HG03460 (cell line): ENCODE measurements at regions not wholly inside any gene's neighbourhood (a gene's known extent, or its start where the extent isn't known, plus 50 kb on each side); places are given as distances from the start of the nearest gene placed in this dataset.

ENCODE experiments used
- ATAC-seq: cut with Tn5 transposase; IDR thresholded peaks from one replicate; pipeline ENCODE4 v1.9.1; 2021; ENCODE audit not compliant: unreplicated experiment

DNA sequence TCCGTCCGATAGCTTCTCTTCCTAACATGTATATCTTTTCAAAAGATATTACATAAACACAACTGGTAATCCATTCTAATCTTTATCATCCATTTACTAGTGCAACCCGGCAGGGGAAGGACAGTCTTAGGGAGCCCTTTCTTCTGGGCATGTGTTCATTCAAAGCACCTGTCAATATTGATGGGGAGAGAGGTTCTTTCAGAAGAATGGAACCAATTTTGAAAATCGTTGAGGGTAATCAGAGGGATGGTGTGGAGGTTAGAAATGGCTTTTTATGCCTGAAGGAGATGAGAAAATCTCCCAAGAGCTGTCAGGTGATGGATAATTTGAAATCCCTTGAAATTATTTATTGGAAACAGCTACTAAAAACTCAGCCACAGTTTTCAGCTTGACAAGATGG is 561.9 kb upstream of the DCC start:
- no peak for ATAC-seq

DNA sequence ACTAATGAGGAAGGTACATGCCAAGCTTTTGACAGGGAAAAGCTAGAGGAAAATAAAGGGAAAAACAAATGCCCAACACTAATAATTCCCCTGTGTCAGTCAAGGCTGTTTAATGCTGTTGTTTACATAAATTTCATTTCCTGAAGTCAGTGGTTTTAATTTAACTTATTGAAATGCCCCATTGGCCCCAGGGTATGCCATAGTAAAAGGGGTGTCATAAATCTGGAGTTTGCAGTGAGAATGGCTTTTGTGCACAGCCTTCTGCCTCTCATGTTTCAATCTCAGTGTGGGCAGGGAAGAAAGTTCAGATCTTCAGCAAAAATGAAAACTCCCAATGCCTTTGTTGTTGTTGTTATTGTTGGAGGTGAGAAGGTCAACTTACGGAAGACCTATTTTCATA is 550.1 kb upstream of the DCC start:
- no peak for ATAC-seq

DNA sequence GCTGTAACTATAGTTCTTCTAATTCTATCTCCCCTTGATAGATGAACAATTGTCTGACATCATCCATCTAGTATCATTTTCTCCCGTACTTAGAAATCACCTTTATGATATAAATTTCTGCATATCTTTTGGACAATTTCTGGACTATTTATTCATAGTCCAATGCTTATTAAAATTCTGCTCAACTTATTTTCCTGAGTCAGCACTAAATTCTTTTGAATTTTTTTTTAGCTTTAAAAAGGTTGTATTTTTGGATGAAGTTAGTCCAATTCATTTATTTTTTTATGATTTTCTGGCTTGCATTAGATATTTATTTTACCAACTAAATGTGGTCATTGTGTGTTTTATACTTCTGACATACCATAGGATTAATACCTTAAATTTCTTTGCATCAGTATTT is 538.5 kb upstream of the DCC start:
- ATAC-seq = no peak

DNA sequence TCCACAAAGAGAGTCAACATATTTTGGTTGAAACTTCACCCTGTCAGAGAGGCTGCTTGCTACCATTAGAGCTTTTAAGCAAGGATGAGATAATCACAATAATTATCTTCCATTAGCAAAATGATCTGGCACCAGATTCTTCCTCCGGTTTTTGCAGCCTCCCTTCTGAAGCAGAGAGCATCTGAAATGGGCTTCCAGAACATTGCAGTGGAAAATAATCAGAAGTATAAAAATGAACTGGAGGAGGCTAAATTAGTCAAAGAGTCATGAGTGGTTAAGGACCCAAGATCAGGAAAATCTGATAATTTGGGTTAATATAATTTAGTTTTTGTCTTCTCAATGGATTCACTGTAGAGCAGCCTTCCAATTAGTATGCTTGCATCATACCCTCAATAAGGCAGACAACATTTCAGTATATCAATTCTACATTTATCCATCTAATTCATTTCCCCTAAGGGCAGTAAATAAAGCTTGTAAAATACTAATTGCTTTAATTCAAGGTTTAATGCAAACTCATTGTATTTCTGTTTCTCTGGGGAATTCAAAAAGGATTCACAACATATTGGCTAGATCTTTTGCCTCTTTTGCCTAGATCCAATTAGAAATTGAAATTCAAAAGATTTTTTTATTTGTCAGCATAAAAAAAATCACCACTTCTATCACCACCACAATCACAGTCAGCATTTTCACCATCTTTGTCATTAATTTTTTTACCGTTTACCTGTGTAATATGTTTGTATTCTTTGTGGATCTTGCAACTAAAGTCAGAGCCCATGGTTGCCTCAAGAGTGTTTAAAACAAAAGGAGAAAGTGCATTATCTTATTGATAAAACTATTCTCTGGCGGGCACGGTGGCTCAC is 537.2 kb upstream of the DCC start:
- no peak for ATAC-seq

DNA sequence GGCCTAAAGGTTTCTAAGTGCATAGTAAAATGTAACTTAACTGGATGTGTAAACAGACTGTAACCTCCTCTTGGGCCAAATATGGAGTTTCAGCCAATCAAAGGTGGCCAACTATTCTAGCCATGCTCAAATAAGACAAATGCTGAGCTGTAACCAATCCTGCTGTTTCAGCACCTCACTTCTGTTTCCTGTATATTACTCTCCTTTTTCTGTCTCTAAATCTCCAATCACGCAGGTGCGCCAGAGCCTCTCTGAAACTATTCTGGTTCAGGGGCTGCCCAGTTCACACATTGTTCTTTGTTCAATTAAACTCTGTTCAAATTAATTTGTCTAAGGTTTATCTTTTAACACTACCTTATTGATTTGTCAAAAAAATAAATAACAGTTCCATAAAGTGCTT is 532.7 kb upstream of the DCC start:
- ATAC-seq = no peak

DNA sequence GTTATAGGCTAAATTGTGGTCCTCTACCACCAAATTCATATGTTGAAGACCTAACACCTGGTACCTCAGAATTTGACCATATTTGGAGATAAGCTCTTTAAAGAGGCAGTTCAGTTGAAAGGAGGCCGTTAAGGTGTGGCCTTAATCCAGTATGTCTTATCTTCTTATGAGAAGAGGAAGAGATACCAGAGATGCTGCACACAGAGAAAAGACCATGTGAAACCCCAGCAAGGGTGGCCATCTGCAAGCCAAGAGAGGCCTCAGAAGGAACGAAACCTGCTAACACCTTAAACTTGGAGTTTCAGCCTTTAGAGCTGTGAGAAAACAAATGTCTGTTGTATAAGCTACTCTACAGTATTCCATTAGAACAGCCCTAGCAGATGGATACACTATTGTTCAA is 528.1 kb upstream of the DCC start:
- ATAC-seq = no peak

DNA sequence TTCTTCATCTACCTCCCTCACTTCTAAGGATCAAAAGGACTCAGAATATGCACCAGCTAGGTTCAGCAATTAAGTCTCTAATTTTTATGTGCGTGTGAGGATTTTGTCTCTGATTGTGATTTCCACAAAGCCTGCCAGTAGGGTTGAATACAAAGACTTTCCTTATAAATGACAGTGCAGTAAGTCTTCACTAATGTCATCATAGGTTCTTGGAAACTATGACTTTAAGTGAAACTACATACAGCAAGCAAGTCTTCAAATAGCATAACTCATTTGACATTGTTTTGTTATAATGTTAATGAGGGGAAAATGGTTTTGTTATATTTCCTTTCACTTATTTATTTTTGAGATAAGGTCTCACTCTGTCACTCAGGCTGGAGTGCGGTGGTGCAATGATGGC is 526.3 kb upstream of the DCC start:
- no peak for ATAC-seq

DNA sequence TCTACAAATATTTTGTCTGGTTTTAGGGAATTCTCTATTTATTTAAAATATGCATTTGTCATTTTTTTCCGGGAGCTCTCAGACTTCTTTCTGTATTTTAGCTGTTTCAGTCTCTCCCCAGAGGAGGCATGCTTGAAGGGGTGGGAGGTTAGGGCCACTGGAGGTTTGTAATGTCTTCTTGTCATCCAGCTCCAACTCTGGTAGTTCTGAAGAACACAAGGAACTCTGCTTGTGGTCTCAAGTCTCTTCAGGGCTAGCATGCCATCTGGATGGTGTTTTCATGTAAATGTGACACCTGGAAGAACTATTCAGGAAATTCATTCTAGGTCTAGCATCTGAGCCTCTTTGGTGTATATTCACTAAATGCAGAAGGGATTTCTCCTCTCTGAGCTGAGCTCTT is 518.4 kb upstream of the DCC start:
- no peak for ATAC-seq

DNA sequence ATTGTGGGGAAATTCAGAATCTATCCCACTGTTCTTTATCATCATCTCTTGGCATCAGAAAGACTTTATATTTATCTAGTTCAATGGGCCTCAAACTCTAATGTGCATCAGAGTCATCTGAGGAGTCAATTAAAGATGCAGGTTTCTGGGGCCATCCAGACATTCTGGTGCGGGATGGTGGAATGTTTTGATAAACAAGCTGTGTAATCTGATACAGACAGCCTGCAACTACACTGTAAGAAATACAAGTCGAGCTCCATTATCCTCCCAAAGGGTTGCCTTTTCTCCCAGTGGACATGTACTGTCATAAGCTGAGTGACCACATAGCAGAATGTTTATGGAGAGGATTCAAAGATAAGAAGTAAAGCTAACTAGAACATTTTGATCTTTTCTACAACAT is 515.3 kb upstream of the DCC start:
- ATAC-seq = no peak

DNA sequence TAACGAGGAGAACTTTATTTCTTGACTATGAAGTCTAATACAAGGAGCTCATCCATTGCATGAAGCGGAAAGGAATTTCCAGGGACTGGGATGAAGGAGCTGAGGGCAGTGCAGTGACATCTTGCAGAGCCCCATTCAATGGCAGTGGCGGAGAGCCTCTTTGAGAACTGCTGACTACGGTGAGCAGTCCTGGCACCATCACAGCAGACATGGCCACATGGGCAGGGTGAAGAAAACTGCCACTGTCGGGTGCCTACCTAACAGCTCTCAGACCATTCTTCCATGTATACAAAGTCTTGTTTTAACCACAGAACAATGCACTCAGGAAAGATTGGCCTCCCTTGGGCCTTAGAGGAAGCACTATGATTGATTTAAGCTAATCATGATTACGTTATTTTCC is 506.1 kb upstream of the DCC start:
- ATAC-seq = no peak

DNA sequence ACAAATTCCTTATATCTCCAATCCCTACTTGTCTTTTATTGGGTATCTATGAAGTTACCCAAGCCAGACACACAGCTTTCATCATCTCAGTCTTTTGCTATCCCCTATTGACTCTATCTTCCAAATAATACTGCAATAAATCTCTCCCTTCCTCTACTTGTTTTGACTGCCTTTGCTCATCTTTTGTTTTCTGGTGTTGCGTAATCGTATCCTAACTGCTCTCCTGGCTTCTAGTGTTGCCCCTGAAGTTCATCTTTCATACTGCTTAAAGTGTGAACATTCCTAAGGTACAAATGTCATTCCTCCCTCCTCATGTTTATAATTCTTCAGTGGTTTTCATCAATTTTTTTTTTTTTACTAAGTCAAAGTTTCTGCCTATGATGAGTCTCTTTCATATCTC is 491.3 kb upstream of the DCC start:
- ATAC-seq = no peak

DNA sequence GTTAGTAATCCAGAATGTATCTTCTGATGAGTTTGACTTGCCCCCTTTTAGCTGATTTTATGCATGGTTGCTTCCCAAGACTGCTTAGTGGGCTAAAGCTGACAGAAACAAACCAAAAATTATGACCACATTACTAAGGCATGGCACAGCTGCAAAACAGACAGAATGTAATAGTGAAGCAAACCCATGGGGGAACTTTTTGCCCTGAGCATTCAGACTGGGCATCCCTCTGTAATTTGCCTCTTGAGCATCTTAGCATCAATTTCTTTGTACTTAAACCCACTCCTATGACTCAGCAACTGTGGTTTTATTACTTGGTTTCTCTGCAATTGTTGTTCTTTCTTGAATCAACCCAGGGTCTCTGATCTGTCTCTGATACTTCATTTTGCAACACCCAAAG is 487.3 kb upstream of the DCC start:
- no peak for ATAC-seq

DNA sequence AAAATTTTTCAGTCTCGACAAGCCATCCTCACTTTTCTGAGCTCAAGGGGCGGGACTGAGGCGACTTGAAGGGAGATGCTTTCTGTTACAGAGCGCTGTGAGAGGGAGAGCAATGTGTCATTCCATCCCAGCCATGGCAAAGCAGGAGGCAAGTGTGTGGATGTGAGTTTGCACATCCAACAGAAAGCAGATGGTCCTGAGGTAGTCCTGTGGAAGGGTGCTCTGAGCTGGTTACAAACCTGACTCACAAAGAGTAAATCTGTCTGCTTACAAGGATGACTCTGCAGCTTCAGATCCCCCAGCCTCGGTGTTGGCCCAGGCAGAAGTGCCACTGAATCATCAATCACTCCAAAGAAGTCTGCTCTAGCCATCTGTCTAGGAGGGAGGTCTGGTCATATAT is 482.0 kb upstream of the DCC start:
- ATAC-seq = no peak

DNA sequence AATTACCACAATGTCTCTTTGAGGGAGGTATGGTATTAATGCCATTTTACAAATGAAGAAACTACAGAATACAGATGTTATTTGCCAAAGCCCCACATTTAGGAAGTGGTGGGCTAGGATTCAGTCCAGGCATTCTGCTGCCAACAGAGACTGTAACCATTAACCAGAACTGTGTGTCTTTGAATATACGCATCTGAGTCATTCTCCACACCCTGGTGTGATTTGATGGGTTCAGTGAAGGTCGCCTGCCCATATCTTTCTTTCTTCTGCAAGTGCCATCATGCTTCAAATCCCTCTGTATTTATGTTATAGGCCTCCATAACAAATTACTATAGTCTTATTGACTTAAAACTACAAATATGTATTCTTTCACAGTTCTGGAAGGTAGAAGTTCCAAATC is 479.0 kb upstream of the DCC start:
- no peak for ATAC-seq

DNA sequence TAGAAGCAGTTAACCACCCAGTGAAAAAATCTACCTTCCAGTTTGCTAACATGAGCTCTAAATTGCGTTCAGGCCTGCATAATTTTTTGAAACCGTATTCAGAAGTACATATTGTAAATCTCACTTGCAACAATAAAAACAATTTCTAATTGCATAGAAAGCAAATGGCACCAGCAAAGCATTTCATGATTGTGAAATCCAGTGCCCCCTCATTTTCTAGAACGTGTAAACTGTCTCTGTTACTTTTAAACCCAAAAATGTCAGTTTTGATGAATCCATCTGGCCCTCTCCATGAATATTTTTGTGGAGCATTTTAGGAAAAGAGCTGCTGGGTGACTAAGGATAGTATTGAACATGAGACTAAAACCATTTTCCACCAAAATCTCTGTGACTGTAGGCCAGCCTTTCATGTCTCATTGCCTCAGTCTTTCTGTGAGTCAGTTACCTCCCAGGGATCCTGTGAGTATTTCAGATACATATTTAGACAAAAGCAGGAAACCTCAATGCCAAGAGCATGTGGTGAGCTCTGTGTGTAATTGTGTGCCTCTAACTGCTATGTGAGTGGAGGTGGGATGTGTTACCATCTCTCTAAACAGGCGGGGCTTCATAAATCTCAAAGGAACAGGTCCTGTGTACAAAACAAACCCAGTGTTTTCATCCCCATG is 477.8 kb upstream of the DCC start:
- no peak for ATAC-seq

DNA sequence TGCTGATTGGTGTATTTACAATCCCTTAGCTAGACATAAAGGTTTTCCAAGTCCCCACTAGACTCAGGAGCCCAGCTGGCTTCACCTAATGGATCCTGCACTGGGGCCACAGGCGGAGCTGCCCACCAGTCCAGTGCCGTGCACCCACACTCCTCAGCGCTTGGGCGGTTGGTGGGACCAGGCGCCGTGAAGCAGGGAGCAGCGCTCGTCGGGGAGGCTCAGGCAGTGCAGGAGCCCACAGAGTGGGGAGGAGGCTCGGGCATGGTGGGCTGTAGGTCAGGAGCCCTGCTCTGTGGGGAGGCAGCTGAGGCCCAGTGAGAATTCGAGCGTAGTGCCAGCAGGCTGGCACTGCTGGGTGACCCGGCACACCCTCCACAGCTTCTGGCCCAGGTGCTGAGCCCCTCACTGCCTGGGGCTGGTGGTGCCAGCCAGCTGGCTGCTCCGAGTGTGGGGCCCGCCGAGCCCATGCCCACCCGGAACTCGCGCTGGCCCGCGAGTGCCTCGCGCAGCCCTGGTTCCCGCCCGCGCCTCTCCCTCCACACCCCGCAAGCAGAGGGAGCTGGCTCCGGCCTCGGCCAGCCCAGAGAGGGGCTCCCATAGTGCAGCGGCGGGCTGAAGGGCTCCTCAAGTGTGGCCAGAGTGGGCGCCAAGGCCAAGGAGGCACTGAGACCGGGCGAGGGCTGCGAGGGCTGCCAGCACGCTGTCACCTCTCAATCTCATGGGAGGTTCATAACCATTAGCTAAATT is 475.6 kb upstream of the DCC start:
- ATAC-seq = no peak

DNA sequence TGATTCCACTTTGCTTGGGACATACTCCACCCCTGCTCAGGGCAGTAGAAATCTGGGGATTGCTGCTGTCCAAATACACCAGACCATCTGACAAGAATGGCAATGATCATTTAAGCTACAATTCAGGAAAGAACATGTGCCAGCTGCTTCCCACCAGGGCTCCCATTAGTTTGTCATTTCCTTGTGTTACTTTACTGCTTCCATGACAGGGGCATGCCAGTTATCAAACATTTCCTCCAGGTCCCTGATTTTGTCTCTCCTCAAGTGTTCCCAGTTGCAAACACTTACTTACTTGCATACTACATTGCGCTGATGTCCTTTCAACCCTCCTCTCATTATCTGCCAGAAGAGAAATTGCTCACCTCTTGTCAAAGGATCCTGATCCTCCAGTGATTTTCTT is 474.5 kb upstream of the DCC start:
- ATAC-seq = no peak

DNA sequence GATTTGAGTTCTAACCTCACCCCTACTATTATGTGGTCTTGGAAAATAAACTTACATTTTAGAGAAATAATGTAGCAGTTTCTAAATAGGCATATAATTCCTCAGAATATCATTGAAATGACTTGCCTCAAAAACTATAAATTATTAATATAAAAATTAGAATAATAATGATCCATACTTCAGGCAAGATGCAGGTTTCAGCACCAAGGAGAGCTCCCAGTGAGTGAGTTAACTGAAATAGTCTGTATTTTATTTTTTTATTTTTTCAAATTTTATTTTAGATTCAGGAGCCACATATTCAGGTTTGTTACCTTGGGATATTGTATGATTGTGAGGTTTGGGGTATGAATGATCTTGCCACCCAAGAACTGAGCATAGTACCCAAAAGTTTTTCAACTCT is 472.2 kb upstream of the DCC start:
- no peak for ATAC-seq

DNA sequence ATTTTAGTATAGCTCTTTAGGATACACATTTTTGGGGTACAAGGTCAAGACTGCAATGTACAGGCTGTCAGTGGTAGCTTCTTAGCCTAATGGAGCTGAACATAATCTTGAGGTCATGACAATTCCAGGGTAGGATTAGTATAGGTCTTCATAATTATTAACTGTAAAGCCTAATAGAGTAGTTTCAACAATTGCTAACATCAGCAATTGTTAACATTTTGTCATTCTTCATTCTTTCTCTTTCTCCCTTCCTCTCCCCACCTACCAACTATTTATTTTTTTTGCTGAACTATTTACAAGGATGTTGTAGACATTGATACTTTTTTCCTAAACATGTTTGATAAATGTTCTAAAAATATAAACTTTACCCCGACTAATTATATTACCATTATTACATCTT is 461.3 kb upstream of the DCC start:
- no peak for ATAC-seq

DNA sequence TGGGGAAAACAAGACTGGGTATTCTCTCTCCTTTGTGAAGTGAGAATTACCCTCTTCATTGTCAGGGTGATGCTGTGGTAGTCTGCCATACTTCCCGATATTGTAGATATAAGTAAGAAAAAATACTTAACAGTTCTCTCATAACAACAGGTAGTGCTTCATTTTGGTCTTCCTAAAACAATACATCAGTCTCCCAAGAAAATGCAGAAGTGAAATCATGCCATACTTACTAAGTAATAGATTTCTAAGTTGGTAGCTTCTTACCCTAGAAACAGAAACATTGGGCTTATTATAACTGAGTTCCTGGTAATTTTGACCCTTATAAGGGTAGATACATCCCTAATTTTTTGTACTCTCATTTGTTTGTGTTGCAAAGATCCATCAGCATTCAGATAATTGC is 460.7 kb upstream of the DCC start:
- ATAC-seq = no peak

DNA sequence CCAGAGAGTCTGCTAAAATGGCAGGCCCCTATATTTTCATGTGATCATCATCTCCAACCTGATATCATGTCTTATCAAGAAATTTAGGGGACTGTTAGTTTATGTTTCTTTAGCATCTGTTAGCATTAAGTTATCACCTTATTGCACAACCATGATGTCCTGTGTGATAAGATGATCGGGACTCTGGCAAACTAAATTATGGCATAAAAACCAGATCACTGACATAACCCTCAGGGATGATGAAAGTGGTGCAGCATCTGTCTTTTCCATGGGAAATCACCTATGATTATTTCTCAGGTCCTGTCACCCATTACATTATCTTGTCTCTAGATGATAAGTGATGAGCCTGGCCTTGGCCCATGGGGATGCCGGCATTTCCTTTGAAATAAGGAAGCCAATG is 458.6 kb upstream of the DCC start:
- ATAC-seq = no peak

DNA sequence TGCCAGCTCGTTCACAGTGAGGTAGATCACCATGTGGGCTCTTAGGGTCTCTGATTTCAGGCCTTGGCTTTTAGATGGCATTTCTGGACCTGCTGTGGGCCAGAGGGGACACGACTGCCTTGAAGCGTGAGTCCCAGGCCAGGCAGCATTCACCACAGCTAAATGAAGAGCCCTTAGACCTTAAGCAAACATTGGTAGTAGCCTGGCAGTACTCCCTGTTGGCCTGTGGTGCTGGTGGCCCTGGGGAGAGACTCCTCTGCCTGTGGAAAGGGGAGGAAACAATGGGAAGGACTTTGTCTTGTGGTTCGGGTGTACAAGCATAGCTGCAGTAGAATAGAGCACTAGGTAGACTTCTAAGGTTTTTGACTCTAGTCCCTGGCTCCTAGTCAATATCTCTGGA is 456.0 kb upstream of the DCC start:
- ATAC-seq = no peak
